GM20000 (cell line): ENCODE measurements at regions not wholly inside any gene's neighbourhood (a gene's known extent, or its start where the extent isn't known, plus 50 kb on each side); places are given as distances from the start of the nearest gene placed in this dataset.

Experiments used
- DNase-seq: peaks from one replicate; pipeline ENCODE4 v3.0.0; 2012; ENCODE audit warnings: low spot score
- TF ChIP-seq, protein P1 (sequence below): IDR thresholded peaks from 2 replicates; pipeline ENCODE4 v1.5.1; 2012; ENCODE audit warnings: mild to moderate bottlenecking, control low read depth; ENCODE audit errors: extremely low read depth, missing control alignments

DNA sequence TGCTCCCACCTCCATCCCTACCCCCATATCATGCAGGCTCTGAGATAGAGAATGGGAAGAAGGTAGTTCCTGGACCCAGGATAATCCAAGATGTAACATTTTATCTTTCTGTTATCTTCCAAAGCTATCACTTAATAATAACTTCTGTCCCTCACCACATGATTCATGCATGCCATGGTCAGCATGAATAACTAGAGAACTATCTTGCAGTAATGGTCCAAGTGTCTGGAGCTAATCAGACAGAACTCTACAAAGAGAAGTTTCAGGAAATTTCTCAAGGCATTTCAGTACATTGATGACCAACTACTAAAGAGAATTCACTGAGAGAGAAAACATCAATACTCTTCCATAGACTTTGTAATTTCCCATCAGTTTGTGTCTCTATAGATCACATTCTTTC is 1469.7 kb upstream of the PIK3C3 start:
- TF ChIP-seq, protein P1, sequence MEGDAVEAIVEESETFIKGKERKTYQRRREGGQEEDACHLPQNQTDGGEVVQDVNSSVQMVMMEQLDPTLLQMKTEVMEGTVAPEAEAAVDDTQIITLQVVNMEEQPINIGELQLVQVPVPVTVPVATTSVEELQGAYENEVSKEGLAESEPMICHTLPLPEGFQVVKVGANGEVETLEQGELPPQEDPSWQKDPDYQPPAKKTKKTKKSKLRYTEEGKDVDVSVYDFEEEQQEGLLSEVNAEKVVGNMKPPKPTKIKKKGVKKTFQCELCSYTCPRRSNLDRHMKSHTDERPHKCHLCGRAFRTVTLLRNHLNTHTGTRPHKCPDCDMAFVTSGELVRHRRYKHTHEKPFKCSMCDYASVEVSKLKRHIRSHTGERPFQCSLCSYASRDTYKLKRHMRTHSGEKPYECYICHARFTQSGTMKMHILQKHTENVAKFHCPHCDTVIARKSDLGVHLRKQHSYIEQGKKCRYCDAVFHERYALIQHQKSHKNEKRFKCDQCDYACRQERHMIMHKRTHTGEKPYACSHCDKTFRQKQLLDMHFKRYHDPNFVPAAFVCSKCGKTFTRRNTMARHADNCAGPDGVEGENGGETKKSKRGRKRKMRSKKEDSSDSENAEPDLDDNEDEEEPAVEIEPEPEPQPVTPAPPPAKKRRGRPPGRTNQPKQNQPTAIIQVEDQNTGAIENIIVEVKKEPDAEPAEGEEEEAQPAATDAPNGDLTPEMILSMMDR, result no peak
- no peak for DNase-seq

DNA sequence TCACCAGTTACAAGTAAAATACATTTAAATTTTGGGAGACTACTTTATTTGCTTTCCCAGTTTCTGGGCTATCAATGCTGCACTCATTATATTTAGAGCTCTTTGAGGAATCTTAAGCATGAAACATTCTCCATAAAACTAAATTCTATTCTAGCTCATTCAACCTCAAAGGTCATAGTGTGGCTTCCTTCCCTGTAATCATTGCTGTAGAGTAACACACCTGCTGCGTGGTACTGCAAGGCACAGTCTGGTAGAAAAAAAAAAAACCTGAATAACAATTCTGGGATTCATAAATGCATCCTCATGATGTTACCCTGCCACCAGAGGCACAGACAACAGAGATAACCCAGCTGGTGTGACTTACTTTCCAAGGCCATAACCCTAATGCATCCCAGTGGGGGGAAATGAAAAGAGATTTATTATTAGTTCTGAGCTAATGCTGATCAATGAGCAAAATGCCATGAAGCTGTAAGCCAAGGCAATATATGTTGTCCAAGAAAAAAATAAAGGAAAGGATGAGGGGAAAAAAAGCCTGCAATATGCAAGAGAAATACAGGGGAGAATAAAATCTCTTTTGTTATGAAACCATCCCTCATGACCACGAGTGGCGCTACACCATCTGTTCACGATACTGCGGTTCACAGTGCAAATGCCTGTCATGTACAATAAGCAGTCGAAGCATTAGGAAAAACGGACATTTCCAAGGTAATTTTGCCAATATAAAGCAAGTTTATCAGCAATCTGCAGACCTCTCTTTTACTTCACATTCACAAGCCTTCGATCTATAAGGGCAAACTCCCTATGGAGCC is 1481.6 kb upstream of the PIK3C3 start:
- TF ChIP-seq, protein P1, result no peak
- no peak for DNase-seq

DNA sequence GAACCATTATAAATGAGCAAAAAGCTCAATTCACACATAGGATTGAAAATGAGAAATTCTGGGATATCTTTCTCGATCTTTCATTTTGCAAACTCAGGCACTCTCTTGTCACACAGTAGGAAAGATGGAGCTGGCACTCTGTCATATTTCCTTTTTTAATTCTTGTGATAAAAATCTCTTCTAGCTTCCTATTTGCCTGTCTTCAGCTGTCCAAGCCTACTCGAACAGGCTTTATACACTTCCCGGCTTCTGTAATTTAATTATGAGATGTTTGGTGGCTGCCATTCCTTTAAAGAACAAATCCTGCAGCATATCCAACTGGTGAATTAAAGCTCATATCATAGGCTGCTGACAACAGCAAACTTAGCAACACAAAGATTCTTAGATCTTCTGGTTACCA is 1484.3 kb upstream of the PIK3C3 start:
- DNase-seq, result no peak
- TF ChIP-seq, protein P1, result no peak

DNA sequence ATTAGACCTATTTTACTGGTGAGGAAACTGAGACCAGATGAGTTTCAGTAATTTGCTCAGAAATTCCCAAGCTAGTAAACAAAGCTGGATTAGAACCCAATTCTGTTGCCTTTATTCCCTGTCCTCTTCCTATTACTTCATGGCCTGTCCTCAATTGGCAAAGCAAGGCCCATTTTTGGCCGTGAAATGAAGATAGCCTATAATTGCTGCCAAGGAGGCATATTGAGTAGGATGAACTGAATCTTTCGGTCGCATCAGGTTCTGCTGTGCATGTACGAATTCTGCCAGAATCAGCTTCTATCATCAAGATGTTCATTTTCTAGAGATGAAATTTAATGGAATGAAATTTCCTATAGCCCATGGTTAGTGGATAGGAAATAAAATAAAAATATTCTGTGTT is 1485.2 kb upstream of the PIK3C3 start:
- TF ChIP-seq, protein P1, result no peak
- DNase-seq, result no peak

DNA sequence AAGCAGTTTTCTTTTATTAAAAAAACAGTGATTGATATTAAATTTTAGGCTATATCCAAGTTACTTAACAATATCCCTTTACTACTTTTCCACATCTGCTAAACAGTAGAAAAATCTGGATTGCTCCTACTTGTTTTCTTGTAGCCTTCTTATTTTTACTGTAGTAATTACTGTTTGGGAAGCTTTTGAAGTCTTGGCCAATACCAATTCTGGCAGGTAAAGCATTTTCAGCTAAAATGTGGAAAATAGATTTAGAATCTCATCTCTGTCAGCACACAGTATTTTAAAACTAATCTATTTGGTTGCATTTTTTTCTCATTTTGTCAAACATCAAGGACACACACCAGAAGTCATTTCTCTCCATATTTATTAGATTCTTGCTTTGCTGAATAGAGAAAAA is 1485.7 kb upstream of the PIK3C3 start:
- TF ChIP-seq, protein P1, result no peak
- DNase-seq, result no peak

DNA sequence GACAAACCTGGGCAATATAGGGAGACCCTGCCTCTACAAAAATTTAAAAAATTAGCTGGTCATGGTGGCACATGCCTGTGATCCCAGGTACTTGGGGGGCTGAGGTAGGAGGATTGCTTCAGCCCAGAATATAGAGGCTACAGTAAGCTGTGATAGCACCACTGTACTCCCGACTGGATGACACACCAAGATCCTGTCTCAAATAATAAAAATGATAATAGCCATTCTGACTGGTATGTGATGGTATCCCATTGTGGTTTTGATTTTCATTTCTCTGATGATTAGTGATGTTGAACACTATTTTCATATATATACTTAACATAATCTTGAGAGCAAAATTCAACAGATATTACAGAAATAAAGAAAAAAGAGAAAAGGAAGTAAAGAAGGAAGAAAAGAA is 1491.0 kb upstream of the PIK3C3 start:
- TF ChIP-seq, protein P1, result no peak
- no peak for DNase-seq

DNA sequence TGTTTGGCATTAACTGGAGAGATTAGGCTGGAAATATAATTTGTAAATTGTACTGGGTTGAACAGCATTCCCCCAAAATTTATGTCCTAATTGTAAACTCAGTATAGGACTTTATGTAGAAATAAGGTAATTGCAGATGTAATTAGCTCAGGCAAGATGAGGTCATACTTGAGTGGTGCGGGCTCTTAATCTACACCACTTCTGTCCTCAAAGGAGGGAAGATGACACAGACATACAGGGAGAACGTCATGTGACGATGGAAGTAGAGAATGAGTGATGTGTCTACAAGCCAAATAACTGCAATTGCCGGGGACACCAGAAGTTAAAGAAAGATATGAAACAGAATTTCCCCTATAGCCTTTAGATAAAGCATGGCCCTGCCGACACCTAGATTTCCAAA is 1501.1 kb upstream of the PIK3C3 start:
- DNase-seq, result no peak
- TF ChIP-seq, protein P1, result no peak
